ENCODE measurements at regions not wholly inside any gene's neighbourhood (a gene's known extent, or its start where the extent isn't known, plus 50 kb on each side); places are given as distances from the start of the nearest gene placed in this dataset.

DNA sequence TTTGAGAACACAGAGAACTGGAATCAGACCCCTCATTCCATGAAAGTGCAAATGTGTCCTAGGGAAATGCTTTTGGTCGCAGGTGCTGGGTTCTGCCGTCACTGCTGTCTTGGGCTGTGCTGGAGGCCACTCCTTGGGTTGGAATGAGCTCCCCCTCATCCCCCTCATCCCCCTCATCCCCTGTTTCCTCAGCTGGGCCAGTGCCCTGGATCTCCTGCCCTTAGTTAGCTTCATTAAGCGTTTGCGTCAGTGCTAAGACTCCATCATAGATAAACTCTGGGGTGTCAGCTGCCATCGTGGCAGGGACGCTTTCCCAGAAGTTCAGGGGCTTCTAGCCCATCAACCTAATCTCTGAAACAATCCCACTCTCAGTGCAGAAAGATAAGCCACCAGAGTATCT, 97.1 kb upstream of the ZNF516 start:
- no peak overlapping the region for H3K4me3 ChIP-seq
- no peaks in the 10 kb centered on the region for H3K4me1 ChIP-seq
- H3K36me3 ChIP-seq: no peaks in the 10 kb centered on the region
- no peaks in the 10 kb centered on the region for H3K27me3 ChIP-seq
- TF ChIP-seq, protein P1, sequence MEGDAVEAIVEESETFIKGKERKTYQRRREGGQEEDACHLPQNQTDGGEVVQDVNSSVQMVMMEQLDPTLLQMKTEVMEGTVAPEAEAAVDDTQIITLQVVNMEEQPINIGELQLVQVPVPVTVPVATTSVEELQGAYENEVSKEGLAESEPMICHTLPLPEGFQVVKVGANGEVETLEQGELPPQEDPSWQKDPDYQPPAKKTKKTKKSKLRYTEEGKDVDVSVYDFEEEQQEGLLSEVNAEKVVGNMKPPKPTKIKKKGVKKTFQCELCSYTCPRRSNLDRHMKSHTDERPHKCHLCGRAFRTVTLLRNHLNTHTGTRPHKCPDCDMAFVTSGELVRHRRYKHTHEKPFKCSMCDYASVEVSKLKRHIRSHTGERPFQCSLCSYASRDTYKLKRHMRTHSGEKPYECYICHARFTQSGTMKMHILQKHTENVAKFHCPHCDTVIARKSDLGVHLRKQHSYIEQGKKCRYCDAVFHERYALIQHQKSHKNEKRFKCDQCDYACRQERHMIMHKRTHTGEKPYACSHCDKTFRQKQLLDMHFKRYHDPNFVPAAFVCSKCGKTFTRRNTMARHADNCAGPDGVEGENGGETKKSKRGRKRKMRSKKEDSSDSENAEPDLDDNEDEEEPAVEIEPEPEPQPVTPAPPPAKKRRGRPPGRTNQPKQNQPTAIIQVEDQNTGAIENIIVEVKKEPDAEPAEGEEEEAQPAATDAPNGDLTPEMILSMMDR (IDR thresholded peaks at IDR 0.05): no peak
- no peak for TF ChIP-seq POLR2A (IDR thresholded peaks at IDR 0.05)
- no peak overlapping the region for H3K27ac ChIP-seq
- H3K9me3 ChIP-seq: no peaks in the 10 kb centered on the region
- no peak for DNase-seq

DNA sequence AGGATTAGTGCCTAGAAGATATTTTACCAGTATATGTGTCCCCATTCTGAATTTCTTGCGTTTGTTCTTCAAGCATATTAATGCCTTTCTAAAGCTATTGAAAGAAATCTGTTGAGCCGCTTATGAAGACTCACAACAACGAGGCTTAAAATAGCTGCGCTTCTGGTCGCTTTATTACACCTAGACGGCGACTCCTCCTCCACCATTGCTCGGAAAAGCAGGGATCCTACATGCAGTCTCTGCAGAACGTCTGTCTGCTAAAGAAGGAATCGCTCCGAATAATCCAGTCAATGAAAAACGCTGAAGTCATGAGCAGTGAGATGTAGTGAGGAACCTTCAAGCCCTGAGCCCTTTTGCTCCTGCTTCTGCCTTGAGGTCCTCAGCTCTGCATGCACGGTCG, 94.8 kb upstream of the ZNF516 start:
- no peaks in the 10 kb centered on the region for H3K9me3 ChIP-seq
- DNase-seq: no peak
- H3K27me3 ChIP-seq: no peaks in the 10 kb centered on the region
- H3K36me3 ChIP-seq: no peaks in the 10 kb centered on the region
- no peak overlapping the region for H3K27ac ChIP-seq
- H3K4me1 ChIP-seq: no peaks in the 10 kb centered on the region
- TF ChIP-seq POLR2A (IDR thresholded peaks at IDR 0.05): no peak
- TF ChIP-seq, protein P1 (IDR thresholded peaks at IDR 0.05): no peak
- no peak overlapping the region for H3K4me3 ChIP-seq

DNA sequence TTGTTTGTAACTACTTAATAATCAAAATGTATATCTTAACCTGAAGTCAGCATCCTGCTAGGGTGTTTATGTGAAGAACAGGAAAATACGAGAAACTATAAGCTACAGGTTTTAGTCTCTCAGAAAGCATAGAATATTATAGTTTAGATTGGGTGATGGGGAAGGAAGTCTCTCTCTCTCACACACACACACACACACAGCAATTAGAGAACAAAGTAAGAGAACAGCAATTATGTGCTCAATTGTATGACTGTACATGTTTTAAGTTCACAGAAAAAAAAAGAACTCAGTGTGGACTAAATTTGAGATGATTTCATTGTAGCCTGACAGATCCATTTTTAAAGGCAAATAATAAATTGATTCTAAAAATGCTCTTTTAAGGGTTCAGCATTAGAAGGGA, 94.3 kb upstream of the ZNF516 start:
- TF ChIP-seq, protein P1 (IDR thresholded peaks at IDR 0.05): no peak
- no peak for TF ChIP-seq POLR2A (IDR thresholded peaks at IDR 0.05)
- Histone ChIP-seq H3K9me3 (no peaks in the 10 kb centered on the region), H3K27me3 (no peaks in the 10 kb centered on the region), H3K27ac (no peak overlapping the region), H3K36me3 (no peaks in the 10 kb centered on the region), H3K4me1 (no peaks in the 10 kb centered on the region), H3K4me3 (no peak overlapping the region)
- DNase-seq: no peak

DNA sequence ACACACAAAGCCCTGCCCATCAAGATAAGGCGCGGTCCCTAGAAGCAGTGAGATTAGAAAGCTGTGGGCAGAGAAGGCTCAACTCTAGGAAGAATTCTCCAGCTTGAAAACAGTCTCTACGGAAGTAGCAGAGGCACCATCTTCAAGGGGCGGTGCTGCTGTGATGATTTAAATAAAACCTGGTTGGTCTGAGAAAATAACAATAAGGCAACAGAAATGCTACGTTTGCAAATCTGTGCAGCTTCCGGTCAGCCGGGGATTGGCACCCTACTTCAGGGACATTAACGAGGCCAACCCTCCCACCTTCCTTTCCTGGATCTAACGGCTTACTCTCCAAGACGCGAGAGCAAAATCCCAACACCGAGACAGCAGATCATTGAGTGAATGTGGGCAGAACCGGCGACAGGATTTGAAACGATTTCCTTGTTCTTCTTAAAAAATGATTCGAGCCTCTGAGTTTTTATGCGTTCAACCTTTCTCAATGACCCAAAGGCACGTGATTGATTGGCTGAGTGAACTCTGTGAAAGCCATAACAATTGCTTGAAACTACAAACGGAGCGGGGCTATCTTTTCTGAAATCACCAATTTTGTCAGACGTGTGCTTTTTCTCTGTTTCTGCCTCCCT, 93.7 kb upstream of the ZNF516 start:
- Histone ChIP-seq H3K4me3 (no peak overlapping the region), H3K36me3 (no peaks in the 10 kb centered on the region), H3K9me3 (no peaks in the 10 kb centered on the region), H3K27ac (no peak overlapping the region), H3K4me1 (no peaks in the 10 kb centered on the region), H3K27me3 (no peaks in the 10 kb centered on the region)
- no peak for DNase-seq
- TF ChIP-seq, protein P1 (IDR thresholded peaks at IDR 0.05): no peak

DNA sequence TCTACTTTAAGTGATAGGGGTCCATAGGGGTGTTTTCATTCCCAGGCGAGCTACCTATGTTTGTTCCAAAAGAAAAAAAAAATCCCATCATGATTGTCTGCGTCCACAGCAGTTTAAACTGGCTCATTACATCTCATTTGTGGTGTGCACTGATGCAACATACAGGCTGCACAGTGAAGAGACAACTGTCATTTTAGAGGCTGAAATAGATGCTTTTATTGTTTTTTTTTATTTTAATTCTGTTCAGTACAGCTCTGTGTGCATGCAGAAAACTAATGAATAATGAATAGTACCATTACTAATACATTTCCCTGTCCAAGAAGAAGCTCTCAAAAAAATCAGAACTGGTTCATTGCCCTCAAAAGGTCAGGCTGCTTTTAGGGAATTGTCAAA, 92.8 kb upstream of the ZNF516 start:
- H3K4me1 ChIP-seq: no peaks in the 10 kb centered on the region
- H3K36me3 ChIP-seq: no peaks in the 10 kb centered on the region
- H3K27me3 ChIP-seq: no peaks in the 10 kb centered on the region
- no peak overlapping the region for H3K4me3 ChIP-seq
- no peak for DNase-seq
- H3K9me3 ChIP-seq: no peaks in the 10 kb centered on the region
- no peak overlapping the region for H3K27ac ChIP-seq
- TF ChIP-seq, protein P1 (IDR thresholded peaks at IDR 0.05): no peak
- no peak for TF ChIP-seq POLR2A (IDR thresholded peaks at IDR 0.05)

Measured in Peyer's patch (tissue), 4 donors.